ENCODE measurements at regions not wholly inside any gene's neighbourhood (a gene's known extent, or its start where the extent isn't known, plus 50 kb on each side); places are given as distances from the start of the nearest gene placed in this dataset.
"Not testable (repeated sequence)": the region's sequence is repeated elsewhere in the genome, so short reads cannot be mapped to it uniquely, and the experiment has no call there.

DNA sequence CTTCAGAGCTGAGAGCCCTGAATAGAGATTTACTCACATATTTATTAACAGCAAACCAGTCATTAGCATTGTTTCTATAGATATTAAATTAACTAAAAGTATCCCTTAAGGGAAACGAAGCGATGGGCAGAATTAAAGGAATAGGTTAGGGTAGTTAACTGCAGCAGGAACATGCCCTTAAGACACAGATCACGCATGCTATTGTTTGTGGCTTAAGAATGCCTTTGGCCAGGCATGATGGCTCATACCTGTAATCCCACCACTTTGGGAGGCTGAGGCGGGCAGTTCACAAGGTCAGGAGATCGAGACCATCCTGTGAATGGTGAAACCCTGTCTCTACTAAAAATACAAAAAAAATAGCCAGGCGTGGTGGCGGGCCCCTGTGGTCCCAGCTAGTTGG, 310.9 kb upstream of the MEX3C start:
- TF ChIP-seq, protein P1, sequence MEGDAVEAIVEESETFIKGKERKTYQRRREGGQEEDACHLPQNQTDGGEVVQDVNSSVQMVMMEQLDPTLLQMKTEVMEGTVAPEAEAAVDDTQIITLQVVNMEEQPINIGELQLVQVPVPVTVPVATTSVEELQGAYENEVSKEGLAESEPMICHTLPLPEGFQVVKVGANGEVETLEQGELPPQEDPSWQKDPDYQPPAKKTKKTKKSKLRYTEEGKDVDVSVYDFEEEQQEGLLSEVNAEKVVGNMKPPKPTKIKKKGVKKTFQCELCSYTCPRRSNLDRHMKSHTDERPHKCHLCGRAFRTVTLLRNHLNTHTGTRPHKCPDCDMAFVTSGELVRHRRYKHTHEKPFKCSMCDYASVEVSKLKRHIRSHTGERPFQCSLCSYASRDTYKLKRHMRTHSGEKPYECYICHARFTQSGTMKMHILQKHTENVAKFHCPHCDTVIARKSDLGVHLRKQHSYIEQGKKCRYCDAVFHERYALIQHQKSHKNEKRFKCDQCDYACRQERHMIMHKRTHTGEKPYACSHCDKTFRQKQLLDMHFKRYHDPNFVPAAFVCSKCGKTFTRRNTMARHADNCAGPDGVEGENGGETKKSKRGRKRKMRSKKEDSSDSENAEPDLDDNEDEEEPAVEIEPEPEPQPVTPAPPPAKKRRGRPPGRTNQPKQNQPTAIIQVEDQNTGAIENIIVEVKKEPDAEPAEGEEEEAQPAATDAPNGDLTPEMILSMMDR (IDR thresholded peaks at IDR 0.05): not testable (repeated sequence)
- TF ChIP-seq EP300 (IDR thresholded peaks at IDR 0.05): not testable (repeated sequence)
